ENCODE measurements at regions not wholly inside any gene's neighbourhood (a gene's known extent, or its start where the extent isn't known, plus 50 kb on each side); places are given as distances from the start of the nearest gene placed in this dataset.

DNA sequence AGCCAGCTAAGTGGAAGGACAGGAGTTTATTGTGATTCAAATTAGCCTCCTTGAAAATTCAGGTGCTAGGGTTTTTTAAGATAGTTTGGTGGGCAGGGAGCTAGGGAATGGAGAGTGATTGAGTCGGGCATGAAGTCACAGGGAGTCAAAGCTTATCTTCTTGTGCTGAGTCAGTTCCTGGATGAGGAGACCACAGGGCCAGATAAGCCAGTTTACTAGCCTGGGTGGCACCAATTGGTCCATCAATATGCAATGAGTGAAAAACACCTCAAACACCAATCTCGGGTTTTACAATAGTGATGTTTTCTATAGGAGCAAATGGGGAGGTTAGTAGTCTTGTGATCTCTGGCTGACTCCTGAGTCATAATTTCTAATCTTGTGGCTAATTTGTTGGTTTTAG is 165.1 kb downstream of the ABCC12 start:
- H3K4me3 ChIP-seq = no peak overlapping the region
- TF ChIP-seq POLR2A (IDR thresholded peaks at IDR 0.05) = no peak
- H3K27ac ChIP-seq = no peak overlapping the region
- no peaks in the 10 kb centered on the region for H3K9me3 ChIP-seq
- no peak for DNase-seq
- intact Hi-C loops (cut with DNase I; ENCODE audit: low total_unique reads) = no loop called here
- H3K27me3 ChIP-seq = no peaks in the 10 kb centered on the region
- H3K4me1 ChIP-seq = no peaks in the 10 kb centered on the region
- no peaks in the 10 kb centered on the region for H3K36me3 ChIP-seq

DNA sequence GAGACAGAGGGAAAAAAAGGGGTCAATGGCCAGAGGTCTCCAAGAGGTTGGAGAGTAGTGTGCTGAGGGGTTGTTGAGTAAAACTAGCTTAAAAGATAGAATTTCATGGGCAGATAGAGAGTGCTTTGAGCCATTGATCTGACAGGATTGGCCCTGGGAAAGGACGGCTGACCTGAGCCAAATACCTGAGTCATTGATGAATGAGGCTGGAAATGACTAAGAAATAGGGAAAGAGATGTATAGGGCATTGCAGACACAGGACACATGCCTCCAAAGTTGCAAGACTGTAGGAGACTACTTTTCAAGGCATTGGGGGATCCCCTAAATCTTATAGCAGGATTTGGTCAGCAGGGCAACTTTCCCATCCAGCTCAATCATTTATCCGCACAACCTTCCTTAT is 168.7 kb downstream of the ABCC12 start:
- TF ChIP-seq POLR2A (IDR thresholded peaks at IDR 0.05) = no peak
- TF ChIP-seq, protein P1, sequence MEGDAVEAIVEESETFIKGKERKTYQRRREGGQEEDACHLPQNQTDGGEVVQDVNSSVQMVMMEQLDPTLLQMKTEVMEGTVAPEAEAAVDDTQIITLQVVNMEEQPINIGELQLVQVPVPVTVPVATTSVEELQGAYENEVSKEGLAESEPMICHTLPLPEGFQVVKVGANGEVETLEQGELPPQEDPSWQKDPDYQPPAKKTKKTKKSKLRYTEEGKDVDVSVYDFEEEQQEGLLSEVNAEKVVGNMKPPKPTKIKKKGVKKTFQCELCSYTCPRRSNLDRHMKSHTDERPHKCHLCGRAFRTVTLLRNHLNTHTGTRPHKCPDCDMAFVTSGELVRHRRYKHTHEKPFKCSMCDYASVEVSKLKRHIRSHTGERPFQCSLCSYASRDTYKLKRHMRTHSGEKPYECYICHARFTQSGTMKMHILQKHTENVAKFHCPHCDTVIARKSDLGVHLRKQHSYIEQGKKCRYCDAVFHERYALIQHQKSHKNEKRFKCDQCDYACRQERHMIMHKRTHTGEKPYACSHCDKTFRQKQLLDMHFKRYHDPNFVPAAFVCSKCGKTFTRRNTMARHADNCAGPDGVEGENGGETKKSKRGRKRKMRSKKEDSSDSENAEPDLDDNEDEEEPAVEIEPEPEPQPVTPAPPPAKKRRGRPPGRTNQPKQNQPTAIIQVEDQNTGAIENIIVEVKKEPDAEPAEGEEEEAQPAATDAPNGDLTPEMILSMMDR (IDR thresholded peaks at IDR 0.05) = no peak
- Histone ChIP-seq H3K4me1 (no peaks in the 10 kb centered on the region), H3K27me3 (no peaks in the 10 kb centered on the region), H3K27ac (no peak overlapping the region), H3K9me3 (no peaks in the 10 kb centered on the region), H3K36me3 (no peaks in the 10 kb centered on the region), H3K4me3 (no peak overlapping the region)
- no peak for DNase-seq
- intact Hi-C loops (cut with DNase I; ENCODE audit: low total_unique reads) = no loop called here

DNA sequence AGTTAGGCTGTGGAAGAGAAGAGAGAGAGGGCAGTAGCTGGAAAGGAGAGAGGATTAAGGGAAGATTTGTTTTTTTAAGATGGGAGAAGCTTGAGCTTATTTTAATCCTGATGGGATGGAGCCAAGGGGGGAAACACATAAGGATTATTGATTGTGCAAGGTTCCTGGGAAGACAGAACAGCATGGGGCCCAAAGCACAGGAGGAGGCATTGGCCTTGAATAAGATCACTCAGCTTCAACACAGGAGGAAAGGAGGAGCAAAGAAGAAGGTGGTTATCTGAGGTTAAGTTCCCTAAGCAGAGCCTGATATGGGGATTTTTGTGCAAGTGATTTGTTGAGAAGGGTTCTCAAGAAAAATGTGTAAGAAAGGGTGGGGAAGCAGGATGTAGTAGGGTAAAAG is 169.8 kb downstream of the ABCC12 start:
- TF ChIP-seq POLR2A (IDR thresholded peaks at IDR 0.05) = no peak
- TF ChIP-seq, protein P1 (IDR thresholded peaks at IDR 0.05) = no peak
- no peak for DNase-seq
- no peaks in the 10 kb centered on the region for H3K27me3 ChIP-seq
- no peaks in the 10 kb centered on the region for H3K9me3 ChIP-seq
- intact Hi-C loops (cut with DNase I; ENCODE audit: low total_unique reads) = no loop called here
- H3K36me3 ChIP-seq = no peaks in the 10 kb centered on the region
- no peak overlapping the region for H3K27ac ChIP-seq
- no peak overlapping the region for H3K4me3 ChIP-seq
- no peaks in the 10 kb centered on the region for H3K4me1 ChIP-seq

DNA sequence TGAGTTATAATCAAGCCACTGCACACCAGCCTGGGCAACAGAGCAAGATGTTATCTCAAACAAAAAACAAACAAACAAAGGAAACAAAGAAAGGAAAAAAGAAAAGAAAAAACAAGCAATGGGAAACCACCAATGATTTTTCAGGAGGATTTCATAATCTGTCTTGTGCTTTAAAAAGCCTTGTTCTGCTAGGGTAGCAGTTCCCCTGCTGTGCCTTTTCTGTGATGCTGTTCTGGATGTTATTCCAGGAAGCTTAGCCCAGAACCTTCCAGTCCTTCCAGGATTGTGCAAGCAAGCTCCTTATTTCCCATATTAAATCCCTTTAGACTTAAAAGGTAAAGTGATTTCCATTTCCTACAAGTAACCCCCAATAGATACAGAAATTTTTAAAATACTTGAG is 171.1 kb downstream of the ABCC12 start:
- Histone ChIP-seq H3K4me3 (no peak overlapping the region), H3K27me3 (no peaks in the 10 kb centered on the region), H3K36me3 (no peaks in the 10 kb centered on the region), H3K9me3 (no peaks in the 10 kb centered on the region), H3K4me1 (no peaks in the 10 kb centered on the region), H3K27ac (no peak overlapping the region)
- TF ChIP-seq, protein P1 (IDR thresholded peaks at IDR 0.05) = no peak
- TF ChIP-seq POLR2A (IDR thresholded peaks at IDR 0.05) = no peak
- intact Hi-C loops (cut with DNase I; ENCODE audit: low total_unique reads) = no loop called here
- DNase-seq = no peak

DNA sequence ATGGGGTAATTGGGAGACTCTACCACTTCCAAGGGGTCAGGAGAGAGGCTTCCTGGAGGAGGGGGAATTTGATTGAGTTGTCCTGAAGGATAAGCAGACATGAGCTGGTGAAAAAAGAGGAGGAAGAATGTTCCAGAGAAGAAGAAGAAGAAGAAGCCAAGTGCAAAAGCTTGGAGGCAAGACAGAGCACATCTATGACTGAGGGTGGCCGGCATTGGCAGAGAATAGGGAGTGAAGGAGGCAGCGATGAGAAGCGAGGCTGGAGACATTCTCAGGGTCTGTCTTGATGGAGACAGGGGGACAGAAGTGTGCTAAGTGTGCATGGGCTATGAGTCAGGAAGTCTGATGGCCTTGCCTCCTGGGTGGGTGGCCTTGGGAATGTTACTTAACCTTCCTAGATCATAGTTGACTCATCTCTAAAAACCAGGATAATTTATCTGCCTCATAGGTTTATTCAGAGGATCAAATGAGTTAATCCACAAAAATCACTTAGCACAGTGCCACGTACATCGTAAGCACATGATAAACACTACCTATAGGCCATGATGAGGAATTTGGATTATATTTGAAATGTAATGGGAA is 171.7 kb downstream of the ABCC12 start:
- H3K9me3 ChIP-seq = no peaks in the 10 kb centered on the region
- intact Hi-C loops (cut with DNase I; ENCODE audit: low total_unique reads) = no loop called here
- H3K27me3 ChIP-seq = no peaks in the 10 kb centered on the region
- H3K36me3 ChIP-seq = no peaks in the 10 kb centered on the region
- TF ChIP-seq POLR2A (IDR thresholded peaks at IDR 0.05) = no peak
- TF ChIP-seq, protein P1 (IDR thresholded peaks at IDR 0.05) = no peak
- no peak overlapping the region for H3K4me3 ChIP-seq
- DNase-seq = no peak
- no peak overlapping the region for H3K27ac ChIP-seq
- no peaks in the 10 kb centered on the region for H3K4me1 ChIP-seq

DNA sequence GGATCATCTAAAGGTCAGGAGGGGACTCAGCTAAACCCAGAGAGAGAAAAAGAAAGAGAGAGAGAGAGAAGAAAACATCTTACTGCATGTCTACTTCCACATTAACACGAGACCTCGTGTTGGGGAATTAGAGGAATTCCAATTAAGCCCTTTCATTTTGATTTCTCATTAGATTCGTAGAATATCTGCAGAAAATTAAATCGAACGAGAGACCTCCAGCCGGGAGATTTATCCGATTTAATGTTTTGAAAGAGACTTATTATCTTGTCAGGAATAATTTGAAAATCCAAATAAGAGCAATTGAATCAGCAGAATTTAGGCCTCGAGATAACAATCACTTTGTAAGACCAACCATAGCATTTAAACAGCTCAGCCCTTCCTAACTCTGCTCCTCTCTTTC is 175.6 kb downstream of the ABCC12 start:
- intact Hi-C loops (cut with DNase I; ENCODE audit: low total_unique reads) = no loop called here
- no peak for TF ChIP-seq POLR2A (IDR thresholded peaks at IDR 0.05)
- TF ChIP-seq, protein P1 (IDR thresholded peaks at IDR 0.05) = no peak
- H3K27ac ChIP-seq = no peak overlapping the region
- no peaks in the 10 kb centered on the region for H3K36me3 ChIP-seq
- no peaks in the 10 kb centered on the region for H3K27me3 ChIP-seq
- H3K4me1 ChIP-seq = no peaks in the 10 kb centered on the region
- no peaks in the 10 kb centered on the region for H3K9me3 ChIP-seq
- H3K4me3 ChIP-seq = no peak overlapping the region
- no peak for DNase-seq
